PFSK-1 (cell line): ENCODE measurements at regions not wholly inside any gene's neighbourhood (a gene's known extent, or its start where the extent isn't known, plus 50 kb on each side); places are given as distances from the start of the nearest gene placed in this dataset.

ENCODE experiments used
- FOXP2 ChIP-seq: optimal IDR thresholded peaks from 2 replicates; pipeline ENCODE3; 2011; ENCODE audit warnings: borderline replicate concordance, control low read depth, inconsistent platforms; ENCODE audit not compliant: insufficient read depth; ENCODE audit errors: extremely low read length, extremely low read depth
- POLR2AphosphoS5 ChIP-seq: IDR thresholded peaks from 2 replicates; pipeline ENCODE4 v1.6.1; 2012; ENCODE audit warnings: low read depth, mild to moderate bottlenecking, control low read depth, low read length, moderate library complexity
- REST ChIP-seq, 2 experiments: IDR thresholded peaks; 2 replicates each; pipeline versions ENCODE4 v1.6.1 to v1.8.0; 2011 to 2012; ENCODE audit warnings: low read depth in 2 of 2, low read length in 2 of 2, control low read depth in 1 of 2, inconsistent platforms in 1 of 2, mild to moderate bottlenecking in 1 of 2, moderate library complexity in 1 of 2; ENCODE audit not compliant: insufficient read depth in 1 of 2
- SIN3A ChIP-seq: IDR thresholded peaks from 2 replicates; pipeline ENCODE4 v1.6.1; 2012; ENCODE audit warnings: mild to moderate bottlenecking, low read length, moderate library complexity, borderline replicate concordance; ENCODE audit not compliant: insufficient read depth
- TAF1 ChIP-seq: IDR thresholded peaks from 2 replicates; pipeline ENCODE4 v1.6.1; 2012; ENCODE audit warnings: low read length, control low read depth, borderline replicate concordance; ENCODE audit not compliant: insufficient read depth

DNA sequence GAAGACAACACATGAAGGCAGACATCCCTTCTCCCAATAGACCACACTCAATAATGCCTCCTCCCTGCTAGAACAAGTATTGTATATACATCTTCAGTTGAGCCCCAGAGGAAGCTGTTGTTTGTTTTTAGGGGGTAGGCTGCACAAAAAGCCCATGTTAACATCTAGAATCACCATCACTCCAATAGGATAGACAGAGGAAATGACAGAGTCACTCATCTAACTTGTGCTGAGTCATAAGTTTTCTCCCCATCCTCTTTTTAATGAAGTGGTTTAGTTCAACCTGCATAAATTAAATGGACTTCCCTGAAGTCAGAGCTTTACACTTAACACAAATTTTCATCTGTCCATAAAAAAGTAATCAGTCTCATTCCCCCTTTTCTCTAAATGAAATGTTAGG, 122.9 kb upstream of the SPATA12 start:
- TF ChIP-seq SIN3A: no peak
- TF ChIP-seq REST (IDR thresholded peaks at IDR 0.05; ENCODE audit: insufficient read depth in 1 of 2, low read depth in 2 of 2, low read length in 2 of 2): no peak
- no peak for TF ChIP-seq FOXP2
- no peak for TF ChIP-seq TAF1
- TF ChIP-seq POLR2AphosphoS5: no peak

- no peak for TF ChIP-seq REST (IDR thresholded peaks at IDR 0.05; ENCODE audit: insufficient read depth in 1 of 2, low read depth in 2 of 2, low read length in 2 of 2)
- TF ChIP-seq SIN3A: no peak
- TF ChIP-seq TAF1: no peak
- TF ChIP-seq FOXP2: no peak
- no peak for TF ChIP-seq POLR2AphosphoS5
Observed at GRCh38 chr3:56935811-56936210, 124.7 kb upstream of the SPATA12 start.

DNA sequence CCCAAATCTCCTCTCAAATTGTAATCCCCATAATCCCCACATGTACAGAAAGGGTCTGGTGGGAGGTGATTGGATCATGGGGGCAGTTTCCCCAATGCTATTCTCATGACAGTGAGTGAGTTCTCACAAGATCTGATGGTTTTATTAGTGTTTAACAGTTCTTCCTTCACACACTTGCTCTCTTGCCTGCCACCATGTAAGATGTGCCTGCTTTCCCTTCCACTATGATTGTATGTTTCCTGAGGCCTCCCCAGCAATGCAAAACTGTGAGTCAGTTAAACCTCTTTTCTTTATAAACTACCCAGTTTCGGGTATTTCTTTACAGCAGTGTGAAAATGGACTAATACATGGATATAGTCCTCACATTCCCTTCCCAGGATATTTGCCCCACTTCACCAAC, 126.7 kb upstream of the SPATA12 start:
- TF ChIP-seq TAF1: no peak
- TF ChIP-seq SIN3A: no peak
- TF ChIP-seq POLR2AphosphoS5: no peak
- no peak for TF ChIP-seq REST (IDR thresholded peaks at IDR 0.05; ENCODE audit: insufficient read depth in 1 of 2, low read depth in 2 of 2, low read length in 2 of 2)
- no peak for TF ChIP-seq FOXP2

GRCh38 chr3:56932866-56933265, 127.6 kb upstream of the SPATA12 start:
- TF ChIP-seq REST (IDR thresholded peaks at IDR 0.05; ENCODE audit: insufficient read depth in 1 of 2, low read depth in 2 of 2, low read length in 2 of 2) (no peak), TAF1 (no peak), SIN3A (no peak), FOXP2 (no peak)

DNA sequence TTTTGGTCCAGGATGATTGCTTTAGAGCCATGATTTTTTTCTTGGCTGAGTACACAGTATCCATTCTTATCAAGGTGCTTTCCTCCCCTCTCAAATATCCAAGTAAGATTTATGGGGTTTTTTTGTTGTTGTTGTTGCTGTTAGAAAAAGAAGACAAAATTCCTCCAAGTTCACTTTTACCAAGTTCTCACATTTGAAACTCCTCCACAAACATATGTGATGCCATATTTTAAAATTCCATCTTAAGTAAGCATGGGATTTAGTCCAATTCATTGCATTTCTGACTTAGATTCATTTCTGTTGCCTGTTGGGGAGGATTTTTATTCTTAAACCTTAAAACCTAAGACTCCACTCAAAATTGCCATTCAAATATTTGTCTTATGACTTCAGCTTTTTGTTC, 128.6 kb upstream of the SPATA12 start:
- TF ChIP-seq REST (IDR thresholded peaks at IDR 0.05; ENCODE audit: insufficient read depth in 1 of 2, low read depth in 2 of 2, low read length in 2 of 2): no peak
- TF ChIP-seq POLR2AphosphoS5: no peak
- TF ChIP-seq TAF1: no peak
- no peak for TF ChIP-seq FOXP2
